H9 (cell line): ENCODE measurements at regions not wholly inside any gene's neighbourhood (a gene's known extent, or its start where the extent isn't known, plus 50 kb on each side); places are given as distances from the start of the nearest gene placed in this dataset.

Experiments used
- DNase-seq: peaks from one replicate; pipeline ENCODE4 v3.0.0-alpha.2; 2017
- H2AFZ ChIP-seq: one replicate; pipeline ENCODE4 v1.6.1; 2013; ENCODE audit warnings: mild to moderate bottlenecking, low read length, control low read depth, moderate library complexity
- H2AK5ac ChIP-seq: 2 replicates; pipeline ENCODE4 v1.6.1; 2013; ENCODE audit warnings: low read length, control low read depth, mixed read lengths; ENCODE audit not compliant: insufficient read length
- H2BK120ac ChIP-seq: one replicate; pipeline ENCODE4 v1.6.1; 2013; ENCODE audit warnings: low read depth, mild to moderate bottlenecking, low read length, control low read depth, inconsistent platforms; ENCODE audit not compliant: poor library complexity, severe bottlenecking
- H2BK12ac ChIP-seq: 2 replicates; pipeline ENCODE4 v1.6.1; 2013; ENCODE audit warnings: low read length, control low read depth, mixed read lengths, low read depth; ENCODE audit not compliant: insufficient read length
- H2BK15ac ChIP-seq: 2 replicates; pipeline ENCODE4 v1.6.1; 2013; ENCODE audit warnings: low read depth, low read length, control low read depth
- H2BK20ac ChIP-seq: one replicate; pipeline ENCODE4 v1.6.1; 2013; ENCODE audit warnings: low read depth, mild to moderate bottlenecking, low read length, control low read depth, inconsistent platforms; ENCODE audit not compliant: poor library complexity, severe bottlenecking
- H2BK5ac ChIP-seq: 2 replicates; pipeline ENCODE4 v1.6.1; 2013; ENCODE audit warnings: low read length, control low read depth, mixed read lengths; ENCODE audit not compliant: insufficient read length
- H3K14ac ChIP-seq: 2 replicates; pipeline ENCODE4 v1.6.1; 2013; ENCODE audit warnings: low read length, control low read depth; ENCODE audit not compliant: insufficient read depth
- H3K18ac ChIP-seq: 2 replicates; pipeline ENCODE4 v1.6.1; 2013; ENCODE audit warnings: low read depth, mild to moderate bottlenecking, mixed read lengths, low read length, control low read depth; ENCODE audit not compliant: insufficient read length
- H3K23ac ChIP-seq: 2 replicates; pipeline ENCODE4 v1.6.1; 2013; ENCODE audit warnings: low read length, control low read depth, mixed read lengths, low read depth; ENCODE audit not compliant: insufficient read length
- H3K23me2 ChIP-seq: 2 replicates; pipeline ENCODE4 v1.6.1; 2013; ENCODE audit warnings: low read depth, mild to moderate bottlenecking, mixed read lengths, low read length, control low read depth; ENCODE audit not compliant: insufficient read length, poor library complexity, severe bottlenecking
- H3K27ac ChIP-seq: 2 replicates; pipeline ENCODE4 v1.5.1; 2013; ENCODE audit warnings: low read length, control low read depth, mixed read lengths, low read depth; ENCODE audit not compliant: insufficient read length
- H3K27me3 ChIP-seq: 2 replicates; pipeline ENCODE4 v1.6.1; 2013; ENCODE audit warnings: low read length, control low read depth, inconsistent platforms; ENCODE audit not compliant: insufficient read depth
- H3K4ac ChIP-seq: 2 replicates; pipeline ENCODE4 v1.6.1; 2013; ENCODE audit warnings: low read depth, mild to moderate bottlenecking, control low read depth, inconsistent platforms, low read length, moderate library complexity
- H3K4me1 ChIP-seq: 2 replicates; pipeline ENCODE4 v1.6.1; 2013; ENCODE audit warnings: low read length, control low read depth, inconsistent platforms; ENCODE audit not compliant: insufficient read depth
- H3K4me2 ChIP-seq: 2 replicates; pipeline ENCODE4 v1.6.1; 2013; ENCODE audit warnings: low read length, control low read depth, mixed read lengths; ENCODE audit not compliant: insufficient read length, insufficient read depth
- H3K56ac ChIP-seq: 2 replicates; pipeline ENCODE4 v1.6.1; 2013; ENCODE audit warnings: low read depth, mild to moderate bottlenecking, mixed read lengths, low read length, control low read depth; ENCODE audit not compliant: insufficient read length
- H3K79me1 ChIP-seq: 2 replicates; pipeline ENCODE4 v1.6.1; 2013; ENCODE audit warnings: low read depth, mild to moderate bottlenecking, moderate library complexity, low read length, control low read depth, inconsistent platforms; ENCODE audit not compliant: insufficient read depth, poor library complexity, severe bottlenecking
- H3K79me2 ChIP-seq: 2 replicates; pipeline ENCODE4 v1.6.1; 2013; ENCODE audit warnings: low read length, control low read depth, inconsistent platforms; ENCODE audit not compliant: insufficient read depth
- H3K9ac ChIP-seq: 2 replicates; pipeline ENCODE4 v1.6.1; 2013; ENCODE audit warnings: low read length, control low read depth, mixed read lengths; ENCODE audit not compliant: insufficient read length; ENCODE audit errors: extremely low read depth
- H3K9me3 ChIP-seq: one replicate; pipeline ENCODE4 v1.6.1; 2013; ENCODE audit warnings: low read depth, low read length, inconsistent platforms; ENCODE audit not compliant: control insufficient read depth
- H3T11ph ChIP-seq: one replicate; pipeline ENCODE4 v1.6.1; 2013; ENCODE audit warnings: mild to moderate bottlenecking, low read length, control low read depth, inconsistent platforms
- H4K20me1 ChIP-seq: one replicate; pipeline ENCODE4 v1.6.1; 2013; ENCODE audit not compliant: control insufficient read depth, insufficient read length, insufficient read depth
- H4K5ac ChIP-seq: 2 replicates; pipeline ENCODE4 v1.6.1; 2013; ENCODE audit warnings: low read depth, mild to moderate bottlenecking, mixed read lengths, low read length, control low read depth; ENCODE audit not compliant: insufficient read length
- H4K8ac ChIP-seq: replicated peaks from 2 replicates; pipeline ENCODE4 v1.6.1; 2013; ENCODE audit warnings: low read length, control low read depth, mixed read lengths, low read depth; ENCODE audit not compliant: insufficient read length
- H4K91ac ChIP-seq: 2 replicates; pipeline ENCODE4 v1.6.1; 2013; ENCODE audit warnings: low read depth, mild to moderate bottlenecking, moderate library complexity, mixed read lengths, low read length, control low read depth; ENCODE audit not compliant: insufficient read length
- H3K27ac Mint-ChIP-seq, 3 experiments: 2 replicates in 2 of 3; 3 replicates in 1 of 3; pipeline ENCODE4 v1.8.0; 2020 to 2021; ENCODE audit warnings: mixed read lengths in 3 of 3, mild to moderate bottlenecking in 1 of 3, moderate library complexity in 1 of 3
- H3K27me3 Mint-ChIP-seq: 2 replicates; pipeline ENCODE4 v1.8.0; 2021; ENCODE audit warnings: low read depth, mild to moderate bottlenecking, moderate library complexity, mixed read lengths
- H3K36me3 Mint-ChIP-seq, 3 experiments: 2 replicates in 2 of 3; 3 replicates in 1 of 3; pipeline ENCODE4 v1.8.0; 2020 to 2021; ENCODE audit warnings: low read depth in 3 of 3, mixed read lengths in 3 of 3; ENCODE audit not compliant: insufficient read depth in 1 of 3
- H3K4me1 Mint-ChIP-seq, 2 experiments: 2 replicates each; pipeline ENCODE4 v1.8.0; 2020; ENCODE audit warnings: mixed read lengths in 2 of 2
- H3K4me3 Mint-ChIP-seq, 2 experiments: 2 replicates in 1 of 2; 3 replicates in 1 of 2; pipeline ENCODE4 v1.8.0; 2020 to 2021; ENCODE audit warnings: mild to moderate bottlenecking in 2 of 2, mixed read lengths in 2 of 2, moderate library complexity in 1 of 2
- H3K9me3 Mint-ChIP-seq, 2 experiments: 2 replicates in 1 of 2; 3 replicates in 1 of 2; pipeline ENCODE4 v1.8.0; 2020; ENCODE audit warnings: mild to moderate bottlenecking in 2 of 2, mixed read lengths in 2 of 2, moderate library complexity in 1 of 2
- CTCF ChIP-seq: fragments of 200-600 bp; sonication (generic); conservative IDR thresholded peaks from 3 replicates; pipeline ENCODE4 v1.8.0; 2021; ENCODE audit warnings: antibody characterized with exemption, mild to moderate bottlenecking
- WGBS: extraction: QIAGEN DNeasy Blood & Tissue Kit; methylation state at CpG from one replicate; pipeline ENCODE4 v1.1.7; 2013; ENCODE audit warnings: missing lambda C conversion rate, low lambda C conversion rate, mixed read lengths; ENCODE audit not compliant: insufficient read length; ENCODE audit errors: extremely low coverage; 5-methylcytosine and 5-hydroxymethylcytosine counted together

GRCh38 chr1:63266857-63267256 lies 55.5 kb upstream of the FOXD3 start:
- H3K27me3 Mint-ChIP-seq: no peaks in the 10 kb centered on the region
- H3K27ac Mint-ChIP-seq: no peak overlapping the region
- WGBS: no CpG with 5 or more reads among the region's 3 CpGs
- H4K5ac ChIP-seq: no peak overlapping the region
- H3K4ac ChIP-seq: no peak overlapping the region
- H3K79me1 ChIP-seq: no peaks in the 10 kb centered on the region
- no peak overlapping the region for H2BK12ac ChIP-seq
- no peak overlapping the region for H2BK5ac ChIP-seq
- H2BK20ac ChIP-seq: no peak overlapping the region
- H3K4me1 Mint-ChIP-seq: peaks cover 7 to 8% of the 10 kb centered on the region in 2 experiments
- H3K27ac ChIP-seq: no peak overlapping the region
- no peak overlapping the region for H3K56ac ChIP-seq
- no peak overlapping the region for H3K9ac ChIP-seq
- H2BK120ac ChIP-seq: no peak overlapping the region
- no peaks in the 10 kb centered on the region for H3K79me2 ChIP-seq
- H3K23ac ChIP-seq: no peak overlapping the region
- H3K4me1 ChIP-seq: no peaks in the 10 kb centered on the region
- no peak overlapping the region for H3T11ph ChIP-seq
- H3K36me3 Mint-ChIP-seq: no peaks in the 10 kb centered on the region; a peak in 1 of 7 replicates
- no peak overlapping the region for H3K4me3 Mint-ChIP-seq
- H2AK5ac ChIP-seq: no peak overlapping the region
- H3K9me3 ChIP-seq: no peaks in the 10 kb centered on the region
- H4K91ac ChIP-seq: no peak overlapping the region
- no peak overlapping the region for H2AFZ ChIP-seq
- DNase-seq: no peak
- no peaks in the 10 kb centered on the region for H3K23me2 ChIP-seq
- H3K27me3 ChIP-seq: no peaks in the 10 kb centered on the region
- no peak overlapping the region for H2BK15ac ChIP-seq
- no peak for TF ChIP-seq CTCF
- H4K8ac ChIP-seq: no peak overlapping the region
- H3K4me2 ChIP-seq: no peak overlapping the region
- no peaks in the 10 kb centered on the region for H3K9me3 Mint-ChIP-seq
- H3K14ac ChIP-seq: no peak overlapping the region
- no peaks in the 10 kb centered on the region for H4K20me1 ChIP-seq
- H3K18ac ChIP-seq: no peak overlapping the region
